HG03064 (cell line): ENCODE measurements at regions not wholly inside any gene's neighbourhood (a gene's known extent, or its start where the extent isn't known, plus 50 kb on each side); places are given as distances from the start of the nearest gene placed in this dataset.

Source experiments
- ATAC-seq: cut with Tn5 transposase; IDR thresholded peaks from one replicate; pipeline ENCODE4 v1.9.1; 2021; ENCODE audit warnings: low read depth; ENCODE audit not compliant: unreplicated experiment

- no peak for ATAC-seq
These were observed 403.5 kb upstream of the RNF32 start for GRCh38 chr7:156236936-156237599.

GRCh38 chr7:156236181-156236889, 404.2 kb upstream of the RNF32 start:
- no peak for ATAC-seq

- no peak for ATAC-seq
These were observed 405.7 kb upstream of the RNF32 start for GRCh38 chr7:156234666-156235494.

GRCh38 chr7:156234192-156234591, 406.4 kb upstream of the RNF32 start:
- ATAC-seq, result no peak

GRCh38 chr7:156232931-156233705, 407.5 kb upstream of the RNF32 start:
- no peak for ATAC-seq

GRCh38 chr7:156230576-156230975, 410.0 kb upstream of the RNF32 start:
- ATAC-seq, result no peak

- no peak for ATAC-seq
These were observed 412.6 kb upstream of the SHH start for GRCh38 chr7:156224833-156225225.

GRCh38 chr7:156223935-156224832, 411.9 kb upstream of the SHH start:
- no peak for ATAC-seq

GRCh38 chr7:156222611-156223010, 410.3 kb upstream of the SHH start:
- no peak for ATAC-seq

- no peak for ATAC-seq
These were observed 409.9 kb upstream of the SHH start for GRCh38 chr7:156222151-156222550.

GRCh38 chr7:156220701-156221100, 408.4 kb upstream of the SHH start:
- ATAC-seq, result no peak

GRCh38 chr7:156220078-156220605, 407.9 kb upstream of the SHH start:
- ATAC-seq, result no peak

- no peak for ATAC-seq
These were observed 407.2 kb upstream of the SHH start for GRCh38 chr7:156219307-156220077.

GRCh38 chr7:156218544-156219306, 406.5 kb upstream of the SHH start:
- ATAC-seq, result no peak

- ATAC-seq, result no peak
These were observed 405.5 kb upstream of the SHH start for GRCh38 chr7:156217803-156218202.

- no peak for ATAC-seq
These were observed 396.8 kb upstream of the SHH start for GRCh38 chr7:156209087-156209486.

- no peak for ATAC-seq
These were observed 395.0 kb upstream of the SHH start for GRCh38 chr7:156207306-156207705.

GRCh38 chr7:156206174-156206573, 393.9 kb upstream of the SHH start:
- ATAC-seq, result no peak
